Body of pancreas (tissue), 4 donors: ENCODE measurements at regions not wholly inside any gene's neighbourhood (a gene's known extent, or its start where the extent isn't known, plus 50 kb on each side); places are given as distances from the start of the nearest gene placed in this dataset.

ENCODE experiments used
- POLR2A ChIP-seq, 3 donors: fragments of 450-650 bp; IDR thresholded peaks; one replicate each; pipeline ENCODE4 v1.6.1; 2016; ENCODE audit warnings: antibody characterized with exemption in 3 of 3, mild to moderate bottlenecking in 2 of 3
- TF ChIP-seq, protein P1 (sequence below), 7 experiments: fragments of 450-650 bp in 4 of 7; fragments of 200-600 bp in 3 of 7; sonication (generic) in 3 of 7; IDR thresholded peaks; one replicate each; pipeline ENCODE4 v1.5.1; 2016 to 2019; ENCODE audit warnings: antibody characterized with exemption in 7 of 7

DNA sequence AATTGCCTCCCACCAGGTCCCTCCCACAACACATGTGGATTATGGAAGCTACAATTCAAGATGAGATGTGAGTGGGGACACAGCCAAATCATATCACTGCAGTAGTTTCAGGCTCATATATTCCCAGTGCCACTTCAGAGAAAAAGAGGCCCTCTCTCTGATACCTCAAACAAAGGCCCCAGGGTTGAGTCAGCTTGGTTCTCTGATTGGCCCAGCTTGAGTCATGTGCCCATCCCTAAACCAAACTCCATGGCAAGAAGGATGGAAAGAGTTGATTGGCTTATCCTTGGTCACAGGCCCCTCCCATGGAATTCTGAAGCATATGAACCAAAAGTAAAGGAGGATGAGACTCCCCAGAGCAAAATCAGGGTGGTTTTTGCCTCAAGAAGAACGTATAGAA lies 75.9 kb upstream of the IRX6 start:
- TF ChIP-seq, protein P1, sequence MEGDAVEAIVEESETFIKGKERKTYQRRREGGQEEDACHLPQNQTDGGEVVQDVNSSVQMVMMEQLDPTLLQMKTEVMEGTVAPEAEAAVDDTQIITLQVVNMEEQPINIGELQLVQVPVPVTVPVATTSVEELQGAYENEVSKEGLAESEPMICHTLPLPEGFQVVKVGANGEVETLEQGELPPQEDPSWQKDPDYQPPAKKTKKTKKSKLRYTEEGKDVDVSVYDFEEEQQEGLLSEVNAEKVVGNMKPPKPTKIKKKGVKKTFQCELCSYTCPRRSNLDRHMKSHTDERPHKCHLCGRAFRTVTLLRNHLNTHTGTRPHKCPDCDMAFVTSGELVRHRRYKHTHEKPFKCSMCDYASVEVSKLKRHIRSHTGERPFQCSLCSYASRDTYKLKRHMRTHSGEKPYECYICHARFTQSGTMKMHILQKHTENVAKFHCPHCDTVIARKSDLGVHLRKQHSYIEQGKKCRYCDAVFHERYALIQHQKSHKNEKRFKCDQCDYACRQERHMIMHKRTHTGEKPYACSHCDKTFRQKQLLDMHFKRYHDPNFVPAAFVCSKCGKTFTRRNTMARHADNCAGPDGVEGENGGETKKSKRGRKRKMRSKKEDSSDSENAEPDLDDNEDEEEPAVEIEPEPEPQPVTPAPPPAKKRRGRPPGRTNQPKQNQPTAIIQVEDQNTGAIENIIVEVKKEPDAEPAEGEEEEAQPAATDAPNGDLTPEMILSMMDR (IDR thresholded peaks at IDR 0.05), result no peak
- no peak for TF ChIP-seq POLR2A (IDR thresholded peaks at IDR 0.05)
